HL-60/S4 treated with retinoic acid at 250 ng/mL for 4 days and 3 days (cell line): ENCODE measurements at regions not wholly inside any gene's neighbourhood (a gene's known extent, or its start where the extent isn't known, plus 50 kb on each side); places are given as distances from the start of the nearest gene placed in this dataset.
"Not testable (repeated sequence)": the region's sequence is repeated elsewhere in the genome, so short reads cannot be mapped to it uniquely, and the experiment has no call there.

Source experiments
- in situ Hi-C: fragments of 300-500 bp; cut with MboI; formaldehyde crosslinking; loops from 2 replicates; pipeline ENCODE4 v1.7.0; 2022; ENCODE audit warnings: low sequenced_read_pairs

- in situ Hi-C loops = no loop called here
Measured at GRCh38 chr16:86072328-86073102, 173.6 kb downstream of the IRF8 start.

- in situ Hi-C loops = no loop called here
Measured at GRCh38 chr16:86073103-86073625, 174.2 kb downstream of the IRF8 start.

GRCh38 chr16:86073763-86074493 is 175.0 kb downstream of the IRF8 start:
- in situ Hi-C loops = no loop called here

- in situ Hi-C loops = no loop called here
Measured at GRCh38 chr16:86074651-86075487, 175.9 kb downstream of the IRF8 start.

GRCh38 chr16:86075488-86075785 is 176.5 kb downstream of the IRF8 start:
- in situ Hi-C loops = no loop called here

- in situ Hi-C loops = no loop called here
Measured at GRCh38 chr16:86075839-86076440, 177.0 kb downstream of the IRF8 start.

GRCh38 chr16:86076606-86077005 is 177.6 kb downstream of the IRF8 start:
- in situ Hi-C loops = no loop called here

GRCh38 chr16:86077243-86077940 is 178.4 kb downstream of the IRF8 start:
- in situ Hi-C loops = no loop called here

- in situ Hi-C loops = no loop called here
Measured at GRCh38 chr16:86078121-86078600, 179.2 kb downstream of the IRF8 start.

GRCh38 chr16:86078711-86079110 is 179.7 kb downstream of the IRF8 start:
- in situ Hi-C loops = not testable (repeated sequence)

GRCh38 chr16:86079255-86079885 is 180.4 kb downstream of the IRF8 start:
- in situ Hi-C loops = no loop called here

GRCh38 chr16:86080131-86080875 is 181.3 kb downstream of the IRF8 start:
- in situ Hi-C loops = no loop called here

- in situ Hi-C loops = no loop called here
Measured at GRCh38 chr16:86080982-86081381, 182.0 kb downstream of the IRF8 start.

GRCh38 chr16:86082418-86083030 is 183.6 kb downstream of the IRF8 start:
- in situ Hi-C loops = no loop called here

- in situ Hi-C loops = no loop called here
Measured at GRCh38 chr16:86083382-86084002, 184.5 kb downstream of the IRF8 start.

- in situ Hi-C loops = no loop called here
Measured at GRCh38 chr16:86085161-86085611, 186.2 kb downstream of the IRF8 start.

- in situ Hi-C loops = no loop called here
Measured at GRCh38 chr16:86085795-86086194, 186.8 kb downstream of the IRF8 start.

- in situ Hi-C loops = no loop called here
Measured at GRCh38 chr16:86086471-86086870, 187.5 kb downstream of the IRF8 start.
